ENCODE measurements at regions not wholly inside any gene's neighbourhood (a gene's known extent, or its start where the extent isn't known, plus 50 kb on each side); places are given as distances from the start of the nearest gene placed in this dataset.
"Not testable (repeated sequence)": the region's sequence is repeated elsewhere in the genome, so short reads cannot be mapped to it uniquely, and the experiment has no call there.

DNA sequence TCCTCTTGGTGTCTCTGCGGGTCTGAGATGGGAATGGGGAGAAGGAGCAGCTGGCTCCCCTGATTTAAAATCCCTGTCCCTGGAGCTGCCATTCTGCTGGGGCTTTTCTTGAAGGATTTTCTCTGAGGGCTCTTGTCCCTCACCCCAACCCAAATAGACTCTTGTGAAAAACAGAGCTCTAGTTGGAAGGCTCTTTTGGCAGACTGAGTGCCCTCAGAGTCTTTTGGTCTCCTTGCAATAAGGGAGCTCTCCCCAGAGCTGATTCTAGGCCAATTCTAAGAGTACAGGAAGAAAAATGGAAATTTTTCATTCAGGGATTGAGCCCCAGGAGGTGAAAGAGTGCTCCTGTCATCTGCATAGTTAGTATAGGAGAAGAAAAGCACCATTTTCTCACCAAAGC lies 238.3 kb downstream of the COG6 start:
- no peak for DNase-seq (ENCODE audit: low read depth)

DNA sequence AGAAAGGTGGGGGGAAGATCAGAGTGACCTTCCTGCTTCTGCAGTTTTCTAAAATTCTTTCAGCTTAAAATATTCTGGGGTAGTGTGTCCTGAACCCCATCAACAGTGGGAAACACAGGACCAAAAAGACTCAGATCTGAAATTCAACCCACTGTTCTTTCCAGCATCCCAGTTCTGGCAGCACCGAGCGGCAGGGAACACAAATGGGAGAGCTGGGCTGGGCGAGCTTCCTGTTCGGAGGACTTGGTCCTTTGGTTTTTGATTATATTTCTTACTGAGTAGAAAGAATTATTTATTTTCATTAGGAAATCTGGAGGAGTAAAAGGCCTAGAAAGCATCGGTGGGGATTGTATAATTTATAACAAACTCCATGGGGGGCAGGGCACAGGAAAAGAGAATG lies 239.1 kb downstream of the COG6 start:
- DNase-seq (ENCODE audit: low read depth) = no peak

DNA sequence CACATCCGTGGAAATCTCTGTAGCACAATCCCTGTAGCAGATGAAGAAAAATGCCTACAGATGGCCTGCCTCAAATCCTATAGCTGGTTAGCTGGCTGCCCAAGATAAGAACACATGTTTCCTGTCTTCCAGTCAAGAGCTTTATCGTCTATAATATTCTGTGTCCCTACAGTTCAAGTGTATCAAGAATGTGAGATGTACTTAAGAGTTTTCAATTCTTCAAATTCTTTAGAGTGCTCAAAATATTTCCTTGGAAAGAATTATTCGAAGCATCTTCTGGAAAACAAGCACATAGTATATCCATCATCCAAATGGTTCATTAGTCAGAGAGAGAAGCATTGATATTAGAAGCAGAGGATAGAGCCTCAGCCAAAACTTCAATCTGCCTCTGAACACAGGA lies 239.8 kb downstream of the COG6 start:
- no peak for DNase-seq (ENCODE audit: low read depth)

DNA sequence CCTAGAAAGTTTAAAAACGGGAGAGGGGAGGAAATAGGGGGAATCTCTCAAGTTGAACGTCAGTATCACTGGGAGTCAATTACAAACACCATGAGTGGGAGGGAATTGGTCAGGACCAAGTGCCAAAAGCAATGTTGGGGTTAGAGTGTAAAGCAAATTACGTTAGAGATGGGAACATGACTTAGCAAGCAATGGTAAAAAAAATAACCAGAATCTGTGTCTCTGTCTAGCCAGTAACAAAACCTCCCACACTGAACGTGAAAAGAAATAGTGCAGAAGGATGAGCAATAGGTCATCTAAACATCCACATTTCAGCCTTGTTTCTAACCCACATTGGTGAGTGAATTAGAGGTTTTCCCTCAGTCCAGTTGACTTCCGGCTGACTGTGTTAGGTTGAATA lies 242.2 kb downstream of the COG6 start:
- no peak for DNase-seq (ENCODE audit: low read depth)

DNA sequence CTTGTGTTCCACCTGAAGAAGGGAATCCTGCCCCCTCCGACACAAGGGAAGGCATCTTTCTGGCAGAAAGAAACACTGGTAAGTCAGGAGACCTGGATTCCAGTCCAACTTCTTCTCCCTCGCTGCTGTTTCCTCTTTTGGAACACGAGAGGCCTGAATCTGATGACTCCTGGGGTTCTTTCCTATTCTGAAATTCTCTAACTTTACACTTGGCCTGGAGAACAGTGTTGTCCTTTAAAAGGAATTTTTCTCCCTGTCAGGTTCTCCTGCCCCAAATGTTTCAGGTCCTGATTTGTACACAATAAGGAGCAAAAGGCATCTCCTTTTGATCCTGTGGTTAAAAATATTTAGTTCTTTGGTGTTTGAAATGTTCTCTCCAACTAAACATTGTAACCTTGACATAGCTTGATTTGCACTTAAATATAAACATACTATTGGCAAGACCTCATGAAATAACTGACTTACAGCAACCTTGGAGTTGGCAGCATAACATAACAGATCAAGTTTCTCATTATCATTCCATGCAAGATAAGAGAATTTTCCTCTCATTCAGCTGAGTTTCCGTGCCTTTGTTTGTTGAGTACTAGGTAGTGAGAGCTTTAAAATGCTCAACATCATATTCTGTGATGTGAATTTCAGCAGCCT lies 244.8 kb downstream of the COG6 start:
- peak; percentile 63 for DNase-seq (ENCODE audit: low read depth)

DNA sequence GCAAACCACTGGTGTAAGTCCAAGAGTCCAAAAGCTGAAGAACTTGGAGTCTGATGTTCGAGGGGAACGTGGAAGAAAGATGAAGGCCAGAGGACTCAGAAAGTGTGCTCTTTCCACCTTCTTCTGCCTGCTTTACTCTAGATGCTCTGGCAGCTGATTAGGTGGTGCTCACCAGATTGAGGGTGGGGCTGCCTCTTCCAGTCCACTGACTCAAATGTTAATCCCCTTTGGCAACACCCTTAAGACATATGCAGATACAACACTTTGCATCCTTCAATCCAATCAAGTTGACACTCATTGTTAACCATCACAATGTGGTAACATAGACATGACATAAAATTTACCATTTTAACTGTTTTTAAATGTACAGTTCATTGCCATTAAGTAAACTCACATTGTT lies 249.5 kb downstream of the COG6 start:
- no peak for DNase-seq (ENCODE audit: low read depth)

DNA sequence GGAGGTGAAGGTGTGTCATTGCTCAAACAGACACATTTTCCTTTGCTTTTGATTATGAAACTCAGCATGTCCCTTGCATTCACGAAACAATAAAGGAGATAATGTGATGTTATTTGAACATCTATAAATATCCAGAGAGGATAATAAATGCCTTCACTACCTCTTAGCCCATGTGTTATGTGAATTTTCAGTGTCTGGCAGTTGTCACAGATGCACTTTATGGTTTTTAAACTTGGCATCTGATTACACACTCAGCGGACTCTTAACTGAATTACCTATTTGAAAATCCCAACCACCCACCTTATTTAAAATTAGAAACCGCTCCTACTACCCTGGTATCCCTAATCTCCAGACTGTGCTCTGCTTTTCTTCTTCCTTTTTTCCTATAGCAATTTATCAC lies 254.2 kb downstream of the COG6 start:
- no peak for DNase-seq (ENCODE audit: low read depth)

DNA sequence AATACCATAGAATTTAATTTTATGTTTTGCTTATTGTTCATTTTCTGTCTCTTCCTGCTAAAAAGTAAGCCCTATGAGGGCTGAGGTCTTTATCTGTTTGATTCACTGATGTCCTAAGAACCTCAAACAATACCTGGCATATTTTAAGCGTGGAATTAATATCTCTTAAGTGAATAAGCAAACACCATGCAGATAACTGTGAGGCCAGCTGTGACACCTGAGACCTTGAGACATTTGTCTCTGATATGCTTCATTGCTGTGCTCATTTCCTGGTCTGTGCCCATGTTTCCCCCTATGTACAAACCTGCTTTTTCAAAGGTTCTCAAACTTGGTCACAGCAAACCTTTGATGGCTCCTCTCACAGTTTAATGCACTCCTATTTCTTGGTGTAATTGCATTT lies 254.6 kb downstream of the COG6 start:
- DNase-seq (ENCODE audit: low read depth) = no peak

DNA sequence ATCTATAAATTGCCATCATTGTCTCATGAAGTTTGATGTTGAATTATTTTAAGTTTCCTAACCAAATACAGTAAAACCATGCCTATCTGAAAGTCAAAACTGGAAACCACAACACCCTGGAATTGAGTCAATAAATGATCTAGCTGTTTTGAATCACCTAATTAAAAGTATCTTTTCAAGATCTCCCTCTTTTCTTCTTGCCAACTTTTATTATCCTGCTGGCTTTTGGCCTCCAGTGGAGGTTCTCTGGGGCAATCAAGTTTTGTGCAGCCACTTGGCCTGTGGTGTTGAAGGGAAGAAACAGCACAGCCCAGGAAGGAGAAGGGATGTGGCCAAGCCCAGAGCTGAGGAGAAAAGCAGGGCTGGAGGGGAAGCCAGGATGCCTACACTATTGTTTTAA lies 255.4 kb downstream of the COG6 start:
- DNase-seq (ENCODE audit: low read depth) = peak; percentile 71

DNA sequence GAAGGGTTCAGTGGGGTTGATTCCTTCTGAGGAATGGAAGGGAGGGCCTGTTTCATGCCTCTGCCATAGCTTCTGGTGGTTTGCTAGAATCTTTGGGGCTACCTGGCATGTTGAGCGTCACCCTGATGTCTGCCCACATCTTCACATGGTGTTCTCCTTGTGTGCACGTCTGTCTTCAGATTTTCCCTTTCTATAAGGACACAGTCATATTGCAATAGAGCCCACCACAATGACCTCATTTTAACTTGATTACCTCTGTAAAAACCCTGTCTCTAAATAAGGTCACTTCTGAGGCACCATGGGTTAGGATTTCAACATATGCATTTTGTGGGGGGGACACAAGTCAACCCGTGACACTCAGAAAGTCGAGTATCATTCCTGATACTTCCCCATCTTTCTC lies 257.9 kb downstream of the COG6 start:
- DNase-seq (ENCODE audit: low read depth) = no peak

DNA sequence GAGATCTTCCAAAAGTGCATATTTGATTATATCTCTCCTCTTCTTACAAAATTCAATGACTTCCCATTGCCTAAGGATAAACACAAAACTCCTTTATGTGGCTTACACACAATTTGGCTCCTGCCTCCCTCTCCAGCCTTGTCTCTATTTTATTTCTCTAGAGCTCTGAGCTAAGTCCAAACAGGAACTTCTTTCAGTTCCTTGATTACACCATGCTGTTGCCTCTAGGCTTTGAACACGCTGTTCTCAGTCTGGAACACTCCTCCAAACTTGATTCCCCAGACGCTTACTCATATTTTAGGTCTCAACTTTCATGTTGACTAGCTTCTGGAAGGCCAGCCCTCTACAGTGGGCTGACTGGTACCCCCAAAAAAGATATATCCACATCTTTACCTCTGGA lies 258.5 kb downstream of the COG6 start:
- DNase-seq (ENCODE audit: low read depth) = peak; percentile 10

DNA sequence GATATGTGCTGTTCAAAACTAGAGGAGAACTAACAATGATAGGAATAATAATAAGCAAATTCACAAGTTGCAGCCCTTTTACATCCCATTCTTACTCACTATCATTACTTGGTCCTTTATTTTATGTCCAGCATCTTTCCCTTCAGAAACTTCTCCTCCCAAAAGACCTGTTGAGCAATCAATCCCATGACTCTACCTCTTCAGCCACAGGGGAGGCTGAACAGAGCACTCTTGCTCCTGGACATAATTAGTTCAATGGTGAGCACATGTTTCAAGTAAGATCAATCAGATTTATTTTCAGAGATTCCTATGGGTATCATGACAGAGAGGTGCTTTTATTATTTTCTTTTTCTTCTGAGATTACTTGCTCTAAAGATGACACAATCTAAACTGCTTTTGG lies 260.0 kb downstream of the COG6 start:
- no peak for DNase-seq (ENCODE audit: low read depth)

DNA sequence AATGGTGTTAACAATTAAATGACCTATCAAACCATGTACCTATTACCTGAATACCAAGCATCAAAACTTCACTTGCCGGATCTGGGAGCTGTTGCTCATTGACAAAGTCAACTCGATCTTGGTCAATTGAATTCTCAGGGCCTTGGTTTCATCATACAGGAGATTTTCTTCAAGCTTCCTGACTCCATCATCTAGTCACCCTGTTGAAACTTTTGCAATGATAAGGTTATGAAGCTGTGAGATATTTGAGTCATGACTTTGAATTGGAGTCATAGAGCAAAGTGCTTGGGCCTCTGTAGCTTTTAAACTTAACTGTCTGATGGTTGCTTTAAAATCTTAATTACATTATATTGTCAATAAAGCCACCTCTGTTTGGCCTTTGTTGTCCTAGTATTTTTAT lies 260.9 kb downstream of the COG6 start:
- no peak for DNase-seq (ENCODE audit: low read depth)

DNA sequence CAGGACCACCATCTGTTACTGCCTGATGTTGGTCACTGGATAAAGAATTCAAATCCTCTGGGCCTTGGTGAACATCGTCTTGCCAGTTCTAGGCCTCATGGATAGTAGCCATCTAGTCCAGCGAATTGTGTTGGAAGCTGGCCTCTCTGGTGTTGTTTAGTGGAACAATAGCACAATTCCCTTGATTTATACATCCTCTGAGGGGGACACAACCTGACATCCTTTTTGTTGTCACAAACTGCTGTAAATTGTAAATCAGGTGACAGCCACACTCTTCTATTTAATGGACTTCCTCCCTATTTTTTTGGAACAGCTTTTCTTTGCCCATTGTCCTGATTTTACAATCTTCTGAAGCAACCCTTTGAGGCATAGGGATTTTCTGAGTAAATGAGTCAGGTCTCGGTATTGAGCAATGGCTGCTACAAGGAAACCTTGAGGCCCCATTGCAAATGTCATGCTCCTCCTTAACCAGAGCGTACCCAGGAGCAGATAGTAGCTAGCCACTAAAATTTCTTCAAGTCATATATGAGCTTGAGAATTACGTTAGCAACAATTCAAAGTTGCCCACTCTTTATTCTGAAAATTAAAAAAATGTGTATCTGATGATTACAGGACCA lies 263.3 kb downstream of the COG6 start:
- no peak for DNase-seq (ENCODE audit: low read depth)

DNA sequence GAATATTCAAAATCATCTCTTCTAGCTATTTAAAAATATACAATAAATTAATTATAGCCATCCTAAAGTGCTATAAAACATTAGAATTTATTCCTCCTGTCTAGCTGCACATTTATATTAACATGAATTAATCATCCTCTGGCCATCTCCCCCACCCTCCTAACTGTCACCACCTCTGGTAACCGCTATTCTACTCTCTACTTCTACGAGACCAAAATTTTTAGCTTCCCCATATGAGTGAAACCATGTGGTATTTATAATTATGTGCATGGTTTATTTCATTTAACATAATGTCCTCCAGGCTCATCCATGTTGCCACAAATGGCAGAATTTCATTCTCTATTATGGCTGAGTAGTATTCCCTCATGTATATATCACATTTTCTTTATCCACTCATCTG lies 265.2 kb downstream of the COG6 start:
- DNase-seq (ENCODE audit: low read depth) = no peak

DNA sequence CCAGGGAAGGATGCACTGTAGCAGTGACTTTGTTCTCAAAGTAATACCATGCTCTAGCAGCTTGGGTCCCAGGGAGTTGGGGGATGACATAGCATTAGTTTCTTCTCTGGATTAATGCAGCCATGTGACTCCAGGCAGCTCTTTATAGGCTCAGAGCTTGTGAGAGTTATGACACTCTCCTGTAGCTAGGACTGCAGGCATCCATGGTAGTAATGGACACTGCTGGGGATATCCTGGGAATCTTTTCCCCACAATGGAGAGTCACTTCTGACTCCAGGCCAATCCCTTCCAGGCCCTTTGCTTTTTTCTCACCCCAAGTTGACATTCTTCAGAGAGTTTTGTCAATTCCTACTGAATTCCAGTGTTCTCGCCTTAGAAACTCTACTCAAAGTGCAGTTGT lies 270.9 kb downstream of the COG6 start:
- no peak for DNase-seq (ENCODE audit: low read depth)

DNA sequence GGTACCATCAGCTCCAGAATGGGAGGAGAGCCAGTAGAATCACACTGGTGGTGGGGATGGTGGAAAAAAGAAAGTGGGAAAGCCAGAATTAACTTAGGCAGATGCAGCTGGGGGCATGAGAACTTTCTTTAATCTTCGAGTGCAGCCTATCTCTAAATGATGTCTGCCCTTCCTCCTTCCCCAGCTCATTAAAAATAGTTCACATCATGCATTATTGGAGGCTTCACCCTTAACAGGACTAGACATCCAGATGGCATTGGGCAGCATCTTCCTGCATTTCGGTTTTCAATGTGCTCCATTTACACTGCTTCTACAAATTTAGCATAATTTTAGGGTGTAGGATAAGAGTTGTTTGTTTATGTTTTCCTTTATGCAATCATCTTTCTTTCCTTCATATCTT lies 272.8 kb downstream of the COG6 start:
- DNase-seq (ENCODE audit: low read depth) = no peak

DNA sequence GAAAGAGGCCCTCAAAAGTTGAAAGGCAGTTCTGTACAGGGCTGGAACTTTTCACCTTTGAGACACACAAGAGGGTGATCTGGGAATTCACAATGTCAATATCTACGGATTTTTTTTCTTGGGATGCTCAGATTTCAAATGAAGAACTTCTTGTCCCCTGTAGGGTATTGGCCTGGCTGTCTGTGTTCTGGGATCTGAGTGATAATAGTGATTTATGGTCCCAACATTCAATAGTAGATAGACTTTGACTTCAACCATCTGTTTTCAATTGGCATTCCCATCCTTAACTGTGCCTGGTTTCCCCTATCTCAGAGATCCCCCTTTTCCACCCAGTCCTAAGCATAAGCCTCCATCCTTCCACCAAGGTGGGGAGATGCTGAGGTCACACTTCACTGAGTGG lies 274.1 kb downstream of the COG6 start:
- no peak for DNase-seq (ENCODE audit: low read depth)

DNA sequence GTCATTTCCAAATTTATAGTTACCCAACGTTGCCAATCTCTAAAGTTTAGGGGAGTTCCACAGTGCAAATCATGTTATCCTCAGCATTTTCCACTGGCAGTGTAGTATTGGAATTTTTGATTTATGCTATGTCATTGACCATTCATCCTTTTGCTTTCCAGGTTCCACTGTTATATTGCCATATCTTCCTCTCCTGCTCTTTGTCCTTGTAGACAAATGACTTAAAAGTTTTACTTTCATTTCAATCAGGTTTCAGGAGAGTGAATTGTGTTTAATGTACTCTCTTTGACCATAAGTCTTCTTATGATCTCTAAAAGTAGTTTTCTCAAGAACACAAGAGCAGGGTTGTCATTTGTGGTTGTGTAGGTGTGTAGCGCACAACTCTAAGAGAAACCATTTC lies 274.6 kb downstream of the COG6 start:
- no peak for DNase-seq (ENCODE audit: low read depth)

DNA sequence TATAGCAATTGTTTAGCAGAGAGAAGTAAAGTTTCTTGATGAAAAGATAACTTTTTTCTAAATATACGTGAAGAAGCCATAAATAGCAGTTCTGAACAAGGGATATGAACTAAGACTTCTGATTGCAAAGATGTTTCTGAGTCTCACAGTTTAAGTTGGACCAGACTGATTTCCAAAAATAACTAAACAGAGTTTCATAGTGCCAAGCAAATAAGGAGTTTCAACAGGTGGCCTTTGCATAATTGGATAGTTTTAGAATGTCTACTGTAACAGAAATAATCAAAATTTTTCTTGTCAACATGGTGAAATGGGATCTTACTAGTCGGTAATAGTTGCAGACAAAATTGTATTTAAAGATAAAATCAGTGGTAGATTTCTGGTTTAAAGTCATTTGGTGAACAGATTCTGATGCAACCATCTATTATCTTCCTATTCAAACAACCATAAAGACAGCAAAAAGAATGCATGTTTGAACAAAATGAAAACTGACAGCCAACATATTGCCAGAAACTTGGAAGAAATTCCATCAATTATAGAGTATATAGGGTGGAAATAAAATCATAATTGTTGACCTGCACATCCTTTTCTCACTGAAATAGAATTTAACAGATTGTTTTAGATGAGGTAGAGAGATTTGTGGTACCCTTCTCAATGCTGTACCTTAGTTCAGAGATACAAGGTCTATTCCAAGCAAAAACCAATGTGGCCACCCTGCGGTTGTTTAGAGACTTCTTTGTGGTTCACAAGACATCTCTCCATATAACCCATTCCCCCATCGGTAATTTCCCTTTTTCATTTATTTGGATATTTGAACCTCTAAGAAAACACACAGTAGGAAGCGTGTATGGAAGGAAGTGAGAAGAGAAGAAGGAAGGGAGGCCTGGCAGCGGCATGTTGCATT lies 275.3 kb downstream of the COG6 start:
- peak; percentile 11 for DNase-seq (ENCODE audit: low read depth)

DNA sequence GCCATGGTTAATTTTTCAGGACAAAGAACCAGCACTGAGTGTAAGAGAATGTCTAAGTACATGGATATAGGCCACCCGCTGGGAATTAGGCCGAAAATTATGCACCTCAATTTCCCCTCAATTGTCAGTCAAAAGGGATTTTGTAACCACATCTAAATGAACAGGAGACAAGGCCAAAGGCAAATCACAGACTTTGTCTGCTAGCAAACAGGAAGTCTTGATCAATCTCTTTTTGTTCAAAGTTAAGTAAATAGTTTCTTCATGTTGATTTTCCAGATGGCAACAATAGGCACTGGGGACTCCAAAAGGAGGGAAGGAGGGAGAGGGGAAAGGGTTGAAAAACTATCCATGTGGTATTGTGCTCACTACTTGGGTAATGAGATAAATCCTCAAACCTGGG lies 276.0 kb downstream of the COG6 start:
- no peak for DNase-seq (ENCODE audit: low read depth)

DNA sequence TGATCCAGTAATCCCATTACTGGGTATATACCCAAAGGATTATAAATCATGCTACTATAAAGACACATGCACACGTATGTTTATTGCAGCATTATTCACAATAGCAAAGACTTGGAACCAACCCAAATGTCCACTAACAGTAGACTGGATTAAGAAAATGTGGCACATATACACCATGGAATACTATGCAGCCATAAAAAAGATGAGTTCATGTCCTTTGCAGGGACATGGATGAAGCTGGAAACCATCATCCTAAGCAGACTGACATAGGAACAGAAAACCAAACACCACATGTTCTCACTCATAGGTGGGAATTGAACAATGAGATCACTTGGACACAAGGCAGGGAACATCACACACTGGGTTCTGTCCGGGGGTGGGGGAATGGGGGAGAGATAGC lies 277.1 kb downstream of the COG6 start:
- not testable (repeated sequence) for DNase-seq (ENCODE audit: low read depth)

DNA sequence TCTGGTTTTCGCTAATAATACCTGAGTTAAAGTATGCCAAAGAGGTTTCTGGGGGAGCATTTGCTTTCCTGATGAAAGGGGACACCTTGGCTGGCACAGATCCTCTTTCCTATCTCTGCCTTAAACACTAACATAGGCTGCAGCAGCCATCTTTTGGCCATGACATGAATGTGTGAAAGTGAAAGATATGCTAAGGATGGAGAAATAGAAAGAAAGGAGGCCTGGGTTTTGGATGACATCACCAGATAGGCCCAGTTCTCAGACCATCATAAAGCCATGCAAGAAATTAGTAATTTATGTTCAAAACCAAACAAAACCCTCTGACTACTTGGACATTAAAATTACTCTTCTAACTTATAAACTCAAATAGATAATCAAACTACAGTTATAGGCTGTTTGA lies 279.7 kb downstream of the COG6 start:
- DNase-seq (ENCODE audit: low read depth) = no peak
